Liver (tissue), 3 donors: ENCODE measurements at regions not wholly inside any gene's neighbourhood (a gene's known extent, or its start where the extent isn't known, plus 50 kb on each side); places are given as distances from the start of the nearest gene placed in this dataset.

Experiments used
- JUND ChIP-seq, 2 donors: IDR thresholded peaks; 2 replicates each; pipeline ENCODE4 v1.6.1; 2016; ENCODE audit warnings: antibody characterized with exemption in 2 of 2
- RXRA ChIP-seq, 2 donors: IDR thresholded peaks; 2 replicates each; pipeline ENCODE4 v1.6.1; 2017 to 2018; ENCODE audit warnings: antibody characterized with exemption in 2 of 2, mild to moderate bottlenecking in 1 of 2
- TF ChIP-seq, protein P1 (sequence below): fragments of 150-350 bp; IDR thresholded peaks from 2 replicates; pipeline ENCODE4 v1.5.1; 2017; ENCODE audit warnings: improper control_type of control experiment, low read depth, low read length; ENCODE audit not compliant: missing input control
- TF ChIP-seq, protein P2 (sequence below): IDR thresholded peaks from 2 replicates; pipeline ENCODE4 v1.6.1; 2016; ENCODE audit warnings: antibody characterized with exemption, mild to moderate bottlenecking
- TF ChIP-seq, protein P3 (sequence below): IDR thresholded peaks from 2 replicates; pipeline ENCODE4 v1.6.1; 2016; ENCODE audit warnings: antibody characterized with exemption
- donor health status: healthy.
- donor health status: healthy.

DNA sequence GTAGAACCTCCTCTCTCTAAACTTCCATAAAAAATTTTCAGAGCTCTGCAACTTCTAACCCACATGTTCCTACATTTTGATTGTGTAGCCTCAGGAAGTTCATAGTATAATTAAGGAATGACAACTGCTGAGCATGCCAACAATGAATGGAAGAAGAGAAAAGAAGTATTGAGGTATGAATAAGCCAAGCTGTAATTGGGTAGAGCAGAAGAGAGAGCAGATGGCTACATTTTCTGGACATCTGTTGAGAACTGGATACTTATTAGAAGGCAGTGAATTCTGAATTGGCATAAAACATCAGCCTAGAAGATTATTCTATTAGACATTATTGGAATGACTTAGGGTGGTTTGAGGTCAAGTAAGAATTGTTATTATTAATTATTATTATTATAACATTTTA lies 728.3 kb upstream of the PHF14 start:
- TF ChIP-seq, protein P1, sequence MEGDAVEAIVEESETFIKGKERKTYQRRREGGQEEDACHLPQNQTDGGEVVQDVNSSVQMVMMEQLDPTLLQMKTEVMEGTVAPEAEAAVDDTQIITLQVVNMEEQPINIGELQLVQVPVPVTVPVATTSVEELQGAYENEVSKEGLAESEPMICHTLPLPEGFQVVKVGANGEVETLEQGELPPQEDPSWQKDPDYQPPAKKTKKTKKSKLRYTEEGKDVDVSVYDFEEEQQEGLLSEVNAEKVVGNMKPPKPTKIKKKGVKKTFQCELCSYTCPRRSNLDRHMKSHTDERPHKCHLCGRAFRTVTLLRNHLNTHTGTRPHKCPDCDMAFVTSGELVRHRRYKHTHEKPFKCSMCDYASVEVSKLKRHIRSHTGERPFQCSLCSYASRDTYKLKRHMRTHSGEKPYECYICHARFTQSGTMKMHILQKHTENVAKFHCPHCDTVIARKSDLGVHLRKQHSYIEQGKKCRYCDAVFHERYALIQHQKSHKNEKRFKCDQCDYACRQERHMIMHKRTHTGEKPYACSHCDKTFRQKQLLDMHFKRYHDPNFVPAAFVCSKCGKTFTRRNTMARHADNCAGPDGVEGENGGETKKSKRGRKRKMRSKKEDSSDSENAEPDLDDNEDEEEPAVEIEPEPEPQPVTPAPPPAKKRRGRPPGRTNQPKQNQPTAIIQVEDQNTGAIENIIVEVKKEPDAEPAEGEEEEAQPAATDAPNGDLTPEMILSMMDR = no peak
- TF ChIP-seq, protein P2, sequence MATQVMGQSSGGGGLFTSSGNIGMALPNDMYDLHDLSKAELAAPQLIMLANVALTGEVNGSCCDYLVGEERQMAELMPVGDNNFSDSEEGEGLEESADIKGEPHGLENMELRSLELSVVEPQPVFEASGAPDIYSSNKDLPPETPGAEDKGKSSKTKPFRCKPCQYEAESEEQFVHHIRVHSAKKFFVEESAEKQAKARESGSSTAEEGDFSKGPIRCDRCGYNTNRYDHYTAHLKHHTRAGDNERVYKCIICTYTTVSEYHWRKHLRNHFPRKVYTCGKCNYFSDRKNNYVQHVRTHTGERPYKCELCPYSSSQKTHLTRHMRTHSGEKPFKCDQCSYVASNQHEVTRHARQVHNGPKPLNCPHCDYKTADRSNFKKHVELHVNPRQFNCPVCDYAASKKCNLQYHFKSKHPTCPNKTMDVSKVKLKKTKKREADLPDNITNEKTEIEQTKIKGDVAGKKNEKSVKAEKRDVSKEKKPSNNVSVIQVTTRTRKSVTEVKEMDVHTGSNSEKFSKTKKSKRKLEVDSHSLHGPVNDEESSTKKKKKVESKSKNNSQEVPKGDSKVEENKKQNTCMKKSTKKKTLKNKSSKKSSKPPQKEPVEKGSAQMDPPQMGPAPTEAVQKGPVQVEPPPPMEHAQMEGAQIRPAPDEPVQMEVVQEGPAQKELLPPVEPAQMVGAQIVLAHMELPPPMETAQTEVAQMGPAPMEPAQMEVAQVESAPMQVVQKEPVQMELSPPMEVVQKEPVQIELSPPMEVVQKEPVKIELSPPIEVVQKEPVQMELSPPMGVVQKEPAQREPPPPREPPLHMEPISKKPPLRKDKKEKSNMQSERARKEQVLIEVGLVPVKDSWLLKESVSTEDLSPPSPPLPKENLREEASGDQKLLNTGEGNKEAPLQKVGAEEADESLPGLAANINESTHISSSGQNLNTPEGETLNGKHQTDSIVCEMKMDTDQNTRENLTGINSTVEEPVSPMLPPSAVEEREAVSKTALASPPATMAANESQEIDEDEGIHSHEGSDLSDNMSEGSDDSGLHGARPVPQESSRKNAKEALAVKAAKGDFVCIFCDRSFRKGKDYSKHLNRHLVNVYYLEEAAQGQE = no peak
- TF ChIP-seq RXRA (IDR thresholded peaks at IDR 0.05) (no peak), JUND (IDR thresholded peaks at IDR 0.05) (no peak)
- TF ChIP-seq, protein P3, sequence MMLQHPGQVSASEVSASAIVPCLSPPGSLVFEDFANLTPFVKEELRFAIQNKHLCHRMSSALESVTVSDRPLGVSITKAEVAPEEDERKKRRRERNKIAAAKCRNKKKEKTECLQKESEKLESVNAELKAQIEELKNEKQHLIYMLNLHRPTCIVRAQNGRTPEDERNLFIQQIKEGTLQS = no peak
